ENCODE measurements at regions not wholly inside any gene's neighbourhood (a gene's known extent, or its start where the extent isn't known, plus 50 kb on each side); places are given as distances from the start of the nearest gene placed in this dataset.

GRCh38 chrX:94252211-94252610, 578.2 kb downstream of the FAM133A start:
- TF ChIP-seq CTCF (IDR thresholded peaks at IDR 0.05; ENCODE audit: insufficient read depth, low read depth, low read length) (no peak), EZH2 (IDR thresholded peaks at IDR 0.05; ENCODE audit: insufficient read depth, low read length) (no peak)

Data from astrocyte (in vitro differentiated cells and primary cell).